ENCODE measurements at regions not wholly inside any gene's neighbourhood (a gene's known extent, or its start where the extent isn't known, plus 50 kb on each side); places are given as distances from the start of the nearest gene placed in this dataset.
A peak's percentile ranks its signal among the peaks of the same experiment; 100 is the strongest.
"Not testable (repeated sequence)": the region's sequence is repeated elsewhere in the genome, so short reads cannot be mapped to it uniquely, and the experiment has no call there.

- DNase-seq, result peak; percentile 93 to 98
Observed at GRCh38 chr1:146409116-146409801, 180.4 kb upstream of the NOTCH2NLA start.

GRCh38 chr1:146401281-146401825, 172.5 kb upstream of the NOTCH2NLA start:
- DNase-seq, result not testable (repeated sequence)

- not testable (repeated sequence) for DNase-seq
Observed at GRCh38 chr1:146400173-146401121, 171.6 kb upstream of the NOTCH2NLA start.

- DNase-seq, result not testable (repeated sequence)
Observed at GRCh38 chr1:146399225-146399624, 170.4 kb upstream of the NOTCH2NLA start.

- not testable (repeated sequence) for DNase-seq
Observed at GRCh38 chr1:146396801-146397200, 168.0 kb upstream of the NOTCH2NLA start.

GRCh38 chr1:146396242-146396641, 167.4 kb upstream of the NOTCH2NLA start:
- not testable (repeated sequence) for DNase-seq

GRCh38 chr1:146393796-146394195, 165.0 kb upstream of the NOTCH2NLA start:
- DNase-seq, result not testable (repeated sequence)

- DNase-seq, result not testable (repeated sequence)
Observed at GRCh38 chr1:146393154-146393553, 164.3 kb upstream of the NOTCH2NLA start.

- DNase-seq, result not testable (repeated sequence)
Observed at GRCh38 chr1:146389178-146389577, 160.4 kb upstream of the NOTCH2NLA start.

- peak; percentile 46 to 57 for DNase-seq
Observed at GRCh38 chr1:146387750-146388469, 159.1 kb upstream of the NOTCH2NLA start.

GRCh38 chr1:146386851-146387749, 158.3 kb upstream of the NOTCH2NLA start:
- peak; percentile 96 to 98 for DNase-seq

GRCh38 chr1:146381196-146381595, 152.4 kb upstream of the NOTCH2NLA start:
- DNase-seq, result not testable (repeated sequence)

GRCh38 chr1:146376708-146377496, 148.1 kb upstream of the NOTCH2NLA start:
- peak; percentile 100 for DNase-seq

- peak; percentile 90 to 91 for DNase-seq
Observed at GRCh38 chr1:146376309-146376707, 147.5 kb upstream of the NOTCH2NLA start.

- not testable (repeated sequence) for DNase-seq
Observed at GRCh38 chr1:146375108-146375507, 146.3 kb upstream of the NOTCH2NLA start.

- peak; percentile 81 to 90 for DNase-seq
Observed at GRCh38 chr1:146369940-146370339, 141.1 kb upstream of the NOTCH2NLA start.

GRCh38 chr1:146355373-146355772, 126.6 kb upstream of the NOTCH2NLA start:
- not testable (repeated sequence) for DNase-seq

- not testable (repeated sequence) for DNase-seq
Observed at GRCh38 chr1:146326863-146327262, 98.0 kb upstream of the NOTCH2NLA start.

- not testable (repeated sequence) for DNase-seq
Observed at GRCh38 chr1:146324463-146324862, 95.6 kb upstream of the NOTCH2NLA start.

- DNase-seq, result not testable (repeated sequence)
Observed at GRCh38 chr1:146323302-146323701, 94.5 kb upstream of the NOTCH2NLA start.

- not testable (repeated sequence) for DNase-seq
Observed at GRCh38 chr1:146322893-146323292, 94.1 kb upstream of the NOTCH2NLA start.
